ENCODE measurements at regions not wholly inside any gene's neighbourhood (a gene's known extent, or its start where the extent isn't known, plus 50 kb on each side); places are given as distances from the start of the nearest gene placed in this dataset.

- TF ChIP-seq GATA2 (IDR thresholded peaks at IDR 0.05; ENCODE audit: low read depth, low read length), result no peak
- no peak for TF ChIP-seq GATA3 (IDR thresholded peaks at IDR 0.05; ENCODE audit: low read depth, low read length)
Observed at GRCh38 chr12:115251727-115252126, 567.8 kb upstream of the TBX3 start.
